Left colon (tissue), 2 donors: ENCODE measurements at regions not wholly inside any gene's neighbourhood (a gene's known extent, or its start where the extent isn't known, plus 50 kb on each side); places are given as distances from the start of the nearest gene placed in this dataset.
"Not testable (repeated sequence)": the region's sequence is repeated elsewhere in the genome, so short reads cannot be mapped to it uniquely, and the experiment has no call there.

Source experiments
- ATAC-seq: fragments of 200-7000 bp; cut with Tn5 transposase; one replicate; pipeline ENCODE4 v1.9.1; 2020; ENCODE audit warnings: mild to moderate bottlenecking, moderate library complexity
- DNase-seq, 2 donors: peaks; one replicate each; pipeline ENCODE4 v3.0.0-alpha.2; 2020
- intact Hi-C, 2 donors: fragments of 100-400 bp; cut with DNase I in 1 of 2; cut with micrococcal nuclease in 1 of 2; formaldehyde crosslinking; loops; one replicate each; pipeline versions ENCODE4 v1.11.2 to v1.14.0; 2022; cut with DNase I, micrococcal nuclease
- donor health status: DM: no; HTN: no; CAD: no.
- donor health status: DM: yes; HTN: yes; CAD: no.

GRCh38 chr20:10109641-10110040 lies 74.9 kb downstream of the ANKEF1 start:
- DNase-seq (no peak), ATAC-seq (no peak)
- intact Hi-C loops = no loop called here

- ATAC-seq = no peak
- intact Hi-C loops = no loop called here
- DNase-seq = no peak
Measured at GRCh38 chr20:10110151-10110550, 75.4 kb downstream of the ANKEF1 start.

- intact Hi-C loops = no loop called here
- ATAC-seq = peak; percentile 99
- peak; percentile 64 to 74 for DNase-seq
Measured at GRCh38 chr20:10111139-10111958, 76.6 kb downstream of the ANKEF1 start.

- intact Hi-C loops = no loop called here
- ATAC-seq (no peak), DNase-seq (no peak)
Measured at GRCh38 chr20:10111959-10112250, 77.1 kb downstream of the ANKEF1 start.

GRCh38 chr20:10113746-10114145 lies 79.0 kb downstream of the ANKEF1 start:
- intact Hi-C loops = no loop called here
- DNase-seq (no peak), ATAC-seq (no peak)

- ATAC-seq (no peak), DNase-seq (no peak)
- intact Hi-C loops = no loop called here
Measured at GRCh38 chr20:10114598-10114997, 79.8 kb downstream of the ANKEF1 start.

- DNase-seq (no peak), ATAC-seq (no peak)
- intact Hi-C loops = no loop called here
Measured at GRCh38 chr20:10115021-10115420, 80.2 kb downstream of the ANKEF1 start.

- intact Hi-C loops = no loop called here
- ATAC-seq (no peak), DNase-seq (no peak)
Measured at GRCh38 chr20:10119336-10119735, 84.5 kb downstream of the ANKEF1 start.

- intact Hi-C loops, ATAC-seq, DNase-seq: not testable (repeated sequence)
Measured at GRCh38 chr20:10124883-10125282, 90.1 kb downstream of the ANKEF1 start.

GRCh38 chr20:10125757-10126156 lies 91.0 kb downstream of the ANKEF1 start:
- ATAC-seq (no peak), DNase-seq (no peak)
- intact Hi-C loops = no loop called here

- intact Hi-C loops = no loop called here
- DNase-seq (no peak), ATAC-seq (no peak)
Measured at GRCh38 chr20:10129749-10130148, 88.9 kb upstream of the SNAP25 start.

- peak; percentile 8 to 42 for DNase-seq
- no peak for ATAC-seq
Measured at GRCh38 chr20:10131732-10132345, 86.8 kb upstream of the SNAP25 start.

GRCh38 chr20:10132387-10132786 lies 86.2 kb upstream of the SNAP25 start:
- intact Hi-C loops = no loop called here
- DNase-seq (no peak), ATAC-seq (no peak)

More at GRCh38 chr20:10131732-10132345, 86.8 kb upstream of the SNAP25 start:
- intact Hi-C loops = no loop called here

- intact Hi-C loops = no loop called here
- DNase-seq (no peak), ATAC-seq (no peak)
Measured at GRCh38 chr20:10133532-10133931, 85.1 kb upstream of the SNAP25 start.

- ATAC-seq = no peak
- no peak for DNase-seq
- intact Hi-C loops = no loop called here
Measured at GRCh38 chr20:10134176-10134575, 84.5 kb upstream of the SNAP25 start.

- intact Hi-C loops = no loop called here
- ATAC-seq = no peak
- no peak for DNase-seq
Measured at GRCh38 chr20:10135438-10135837, 83.2 kb upstream of the SNAP25 start.

- DNase-seq = no peak
- intact Hi-C loops = no loop called here
- no peak for ATAC-seq
Measured at GRCh38 chr20:10137032-10137431, 81.6 kb upstream of the SNAP25 start.

GRCh38 chr20:10137533-10137932 lies 81.1 kb upstream of the SNAP25 start:
- intact Hi-C loops = no loop called here
- DNase-seq (no peak), ATAC-seq (no peak)

GRCh38 chr20:10157549-10157948 lies 61.1 kb upstream of the SNAP25 start:
- DNase-seq (no peak), ATAC-seq (no peak)
- intact Hi-C loops = no loop called here

- DNase-seq (no peak), ATAC-seq (no peak)
- intact Hi-C loops = no loop called here
Measured at GRCh38 chr20:10167040-10167439, 51.6 kb upstream of the SNAP25 start.

- no peak for ATAC-seq
Measured at GRCh38 chr20:10167594-10167993, 51.0 kb upstream of the SNAP25 start.

More at GRCh38 chr20:10167594-10167993, 51.0 kb upstream of the SNAP25 start:
- intact Hi-C loops = no loop called here
- no peak for DNase-seq
